ENCODE measurements at regions not wholly inside any gene's neighbourhood (a gene's known extent, or its start where the extent isn't known, plus 50 kb on each side); places are given as distances from the start of the nearest gene placed in this dataset.

GRCh38 chr14:38808734-38809455 is 294.1 kb downstream of the SEC23A start:
- TF ChIP-seq CTCF (IDR thresholded peaks at IDR 0.05; ENCODE audit: poor library complexity) (peak; percentile 35), EZH2 (IDR thresholded peaks at IDR 0.05; ENCODE audit: borderline replicate concordance) (no peak), EZH2phosphoT487 (IDR thresholded peaks at IDR 0.05; ENCODE audit: low read depth, severe bottlenecking, unreplicated experiment) (no peak)
